ENCODE measurements at regions not wholly inside any gene's neighbourhood (a gene's known extent, or its start where the extent isn't known, plus 50 kb on each side); places are given as distances from the start of the nearest gene placed in this dataset.

DNA sequence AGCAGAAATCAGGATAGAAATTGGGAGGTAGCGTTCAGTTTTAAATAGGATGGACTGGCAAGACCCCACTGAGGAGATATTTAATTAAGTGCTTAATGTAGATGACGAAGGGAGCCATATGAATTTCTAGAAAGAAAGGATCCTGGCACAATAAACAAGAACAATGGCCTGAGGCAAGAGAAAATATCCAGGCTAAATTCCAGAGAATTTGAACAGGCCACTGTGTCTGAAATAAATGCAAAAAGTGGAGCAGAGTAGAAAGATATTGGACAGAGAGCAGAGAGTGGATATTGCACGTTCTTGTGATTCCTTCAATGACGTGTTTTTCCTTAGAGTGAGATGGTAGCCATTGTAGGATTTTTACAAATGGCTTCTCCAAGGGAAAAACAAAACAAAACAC, 1504.8 kb downstream of the C4orf33 start:
- Histone ChIP-seq H3K4me2 (ENCODE audit: unreplicated experiment) (no peak overlapping the region), H3K36me3 (ENCODE audit: low read depth) (no peaks in the 10 kb centered on the region), H3K27me3 (replicated peaks; ENCODE audit: insufficient read depth) (no peaks in the 10 kb centered on the region), H3K9me2 (ENCODE audit: insufficient read depth) (no peaks in the 10 kb centered on the region), H3K79me2 (ENCODE audit: insufficient read depth) (no peaks in the 10 kb centered on the region), H3K9me3 (ENCODE audit: low read depth) (no peaks in the 10 kb centered on the region), H3K4me3 (no peak overlapping the region), H3K4me1 (ENCODE audit: insufficient read depth) (no peaks in the 10 kb centered on the region), H3F3A (ENCODE audit: insufficient read depth) (no peaks in the 10 kb centered on the region), H3K27ac (no peak overlapping the region), H2AFZ (no peak overlapping the region), H3K9ac (no peak overlapping the region), H4K20me1 (ENCODE audit: insufficient read depth) (no peaks in the 10 kb centered on the region)
- in situ Hi-C loops (cut with MboI) = no loop called here
- DNase-seq = no peak
- TF ChIP-seq EZH2 (IDR thresholded peaks at IDR 0.05; ENCODE audit: insufficient read depth, poor library complexity, severe bottlenecking) = no peak
- TF ChIP-seq EZH2phosphoT487 (IDR thresholded peaks at IDR 0.05; ENCODE audit: insufficient read depth, low read depth) = no peak
- WGBS, 2 experiments (ENCODE audit: low coverage in 1 of 2, low lambda C conversion rate in 2 of 2, missing lambda C conversion rate in 2 of 2) = 8% methylated on average over 4 of the region's 4 CpGs

DNA sequence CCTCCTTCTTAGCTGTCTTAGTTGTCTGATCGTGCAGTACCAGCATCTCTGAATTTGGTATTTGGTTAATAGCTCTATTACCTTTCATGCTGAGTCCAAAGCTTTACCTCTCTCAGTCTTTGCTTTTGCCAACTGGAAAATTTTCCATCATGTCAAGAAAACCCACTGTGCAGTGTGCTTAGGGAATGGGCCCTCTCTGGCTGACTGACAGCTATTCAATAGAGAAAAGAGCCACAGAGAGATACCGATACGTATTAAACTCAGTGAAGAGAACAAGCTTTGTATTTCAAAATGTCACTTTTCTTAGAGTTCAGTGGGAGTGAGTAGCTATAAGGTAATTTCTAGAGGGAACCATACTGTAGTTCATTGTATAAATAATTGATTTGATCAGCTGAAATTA, 1507.1 kb downstream of the C4orf33 start:
- Histone ChIP-seq H3K4me1 (ENCODE audit: insufficient read depth) (no peaks in the 10 kb centered on the region), H3K4me2 (ENCODE audit: unreplicated experiment) (no peak overlapping the region), H4K20me1 (ENCODE audit: insufficient read depth) (no peaks in the 10 kb centered on the region), H3K36me3 (ENCODE audit: low read depth) (no peaks in the 10 kb centered on the region), H3F3A (ENCODE audit: insufficient read depth) (no peaks in the 10 kb centered on the region), H3K79me2 (ENCODE audit: insufficient read depth) (no peaks in the 10 kb centered on the region), H3K9me2 (ENCODE audit: insufficient read depth) (no peaks in the 10 kb centered on the region), H3K9me3 (ENCODE audit: low read depth) (no peaks in the 10 kb centered on the region), H3K4me3 (no peak overlapping the region), H3K27me3 (replicated peaks; ENCODE audit: insufficient read depth) (no peaks in the 10 kb centered on the region), H3K9ac (no peak overlapping the region), H3K27ac (no peak overlapping the region), H2AFZ (no peak overlapping the region)
- no peak for DNase-seq
- whole genome bisulfite sequencing, 2 experiments (ENCODE audit: low coverage in 1 of 2, low lambda C conversion rate in 2 of 2, missing lambda C conversion rate in 2 of 2) = 34 to 36% methylated on average over 3 of the region's 3 CpGs
- in situ Hi-C loops (cut with MboI) = no loop called here
- TF ChIP-seq EZH2phosphoT487 (IDR thresholded peaks at IDR 0.05; ENCODE audit: insufficient read depth, low read depth) = no peak
- no peak for TF ChIP-seq EZH2 (IDR thresholded peaks at IDR 0.05; ENCODE audit: insufficient read depth, poor library complexity, severe bottlenecking)

DNA sequence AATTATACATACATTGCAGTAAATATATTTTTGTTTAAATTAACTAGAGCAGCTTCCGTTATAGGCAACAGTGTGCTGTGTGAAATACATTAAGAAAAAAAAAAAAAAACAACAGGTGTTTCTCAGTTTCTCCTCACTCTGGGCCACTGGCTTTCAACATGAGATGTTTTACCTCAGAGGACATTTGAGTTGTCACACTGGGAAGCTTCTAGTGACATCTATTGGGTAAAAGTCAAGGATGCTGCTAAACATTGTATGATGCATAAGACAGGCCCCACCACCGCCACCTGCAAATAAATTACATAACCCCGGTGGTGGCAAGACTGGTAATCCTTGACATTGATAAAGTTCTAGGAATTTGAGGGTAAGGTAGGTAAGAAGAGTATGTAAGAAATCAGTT, 1512.2 kb downstream of the C4orf33 start:
- 31 to 40% methylated on average over 3 of the region's 3 CpGs for WGBS, 2 experiments (ENCODE audit: low coverage in 1 of 2, low lambda C conversion rate in 2 of 2, missing lambda C conversion rate in 2 of 2)
- H3K9ac ChIP-seq = no peak overlapping the region
- no peak overlapping the region for H3K27ac ChIP-seq
- no peaks in the 10 kb centered on the region for H4K20me1 ChIP-seq (ENCODE audit: insufficient read depth)
- no peaks in the 10 kb centered on the region for H3F3A ChIP-seq (ENCODE audit: insufficient read depth)
- no peak overlapping the region for H3K4me2 ChIP-seq (ENCODE audit: unreplicated experiment)
- H3K9me2 ChIP-seq (ENCODE audit: insufficient read depth) = no peaks in the 10 kb centered on the region
- no peaks in the 10 kb centered on the region for H3K79me2 ChIP-seq (ENCODE audit: insufficient read depth)
- H3K4me3 ChIP-seq = no peak overlapping the region
- in situ Hi-C loops (cut with MboI) = no loop called here
- no peaks in the 10 kb centered on the region for H3K4me1 ChIP-seq (ENCODE audit: insufficient read depth)
- no peaks in the 10 kb centered on the region for H3K9me3 ChIP-seq (ENCODE audit: low read depth)
- no peak for DNase-seq
- TF ChIP-seq EZH2 (IDR thresholded peaks at IDR 0.05; ENCODE audit: insufficient read depth, poor library complexity, severe bottlenecking) = no peak
- TF ChIP-seq EZH2phosphoT487 (IDR thresholded peaks at IDR 0.05; ENCODE audit: insufficient read depth, low read depth) = no peak
- no peaks in the 10 kb centered on the region for H3K27me3 ChIP-seq (replicated peaks; ENCODE audit: insufficient read depth)
- H3K36me3 ChIP-seq (ENCODE audit: low read depth) = no peaks in the 10 kb centered on the region
- no peak overlapping the region for H2AFZ ChIP-seq

DNA sequence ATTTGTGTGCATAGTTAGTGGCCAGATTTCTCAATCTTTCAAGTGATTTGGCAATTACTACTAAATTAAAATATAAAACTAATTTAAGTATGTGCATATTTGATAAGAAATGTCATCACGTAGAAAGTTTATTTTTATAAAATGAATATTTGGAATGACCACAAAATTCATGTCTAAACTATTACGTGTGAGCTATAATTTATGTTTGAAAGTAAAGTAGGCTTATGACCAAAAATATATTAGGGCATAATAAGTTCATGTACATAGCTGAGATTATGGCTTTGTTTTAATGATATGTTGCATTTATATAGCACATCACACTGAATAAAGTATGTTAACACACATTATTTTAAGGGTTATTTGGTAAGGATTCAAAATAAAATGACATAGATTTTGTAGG, 1532.6 kb downstream of the C4orf33 start:
- TF ChIP-seq EZH2 (IDR thresholded peaks at IDR 0.05; ENCODE audit: insufficient read depth, poor library complexity, severe bottlenecking) (no peak), EZH2phosphoT487 (IDR thresholded peaks at IDR 0.05; ENCODE audit: insufficient read depth, low read depth) (no peak)
- Histone ChIP-seq H3K9me2 (ENCODE audit: insufficient read depth) (no peaks in the 10 kb centered on the region), H3K9me3 (ENCODE audit: low read depth) (no peaks in the 10 kb centered on the region), H2AFZ (no peak overlapping the region), H3K27ac (no peak overlapping the region), H3K4me3 (no peak overlapping the region), H3K4me1 (ENCODE audit: insufficient read depth) (no peaks in the 10 kb centered on the region), H3F3A (ENCODE audit: insufficient read depth) (no peaks in the 10 kb centered on the region), H4K20me1 (ENCODE audit: insufficient read depth) (no peaks in the 10 kb centered on the region), H3K4me2 (ENCODE audit: unreplicated experiment) (no peak overlapping the region), H3K36me3 (ENCODE audit: low read depth) (no peaks in the 10 kb centered on the region), H3K79me2 (ENCODE audit: insufficient read depth) (no peaks in the 10 kb centered on the region), H3K27me3 (replicated peaks; ENCODE audit: insufficient read depth) (no peaks in the 10 kb centered on the region), H3K9ac (no peak overlapping the region)
- WGBS, 2 experiments (ENCODE audit: low coverage in 1 of 2, low lambda C conversion rate in 2 of 2, missing lambda C conversion rate in 2 of 2) = 15 to 26% methylated on average over 2 of the region's 2 CpGs
- in situ Hi-C loops (cut with MboI) = no loop called here
- no peak for DNase-seq

All from GM23248 (cell line).